GM18502 (cell line): ENCODE measurements at regions not wholly inside any gene's neighbourhood (a gene's known extent, or its start where the extent isn't known, plus 50 kb on each side); places are given as distances from the start of the nearest gene placed in this dataset.
A peak's percentile ranks its signal among the peaks of the same experiment; 100 is the strongest.
"Not testable (repeated sequence)": the region's sequence is repeated elsewhere in the genome, so short reads cannot be mapped to it uniquely, and the experiment has no call there.

Experiments
- ATAC-seq: cut with Tn5 transposase; IDR thresholded peaks from one replicate; pipeline ENCODE4 v1.9.1; 2021; ENCODE audit warnings: mild to moderate bottlenecking; ENCODE audit not compliant: unreplicated experiment, poor library complexity

GRCh38 chr3:125910851-125911250 is 58.1 kb upstream of the ROPN1B start:
- ATAC-seq, result not testable (repeated sequence)

GRCh38 chr3:125914608-125915436 is 54.2 kb upstream of the ROPN1B start:
- not testable (repeated sequence) for ATAC-seq

- not testable (repeated sequence) for ATAC-seq
These were observed 53.6 kb upstream of the ROPN1B start for GRCh38 chr3:125915437-125915787.

- peak; percentile 85 for ATAC-seq
These were observed 53.1 kb upstream of the ROPN1B start for GRCh38 chr3:125915792-125916375.

GRCh38 chr3:125916376-125916978 is 52.5 kb upstream of the ROPN1B start:
- ATAC-seq, result peak; percentile 84

- ATAC-seq, result not testable (repeated sequence)
These were observed 51.9 kb upstream of the ROPN1B start for GRCh38 chr3:125917020-125917549.

GRCh38 chr3:125918024-125918423 is 51.0 kb upstream of the ROPN1B start:
- not testable (repeated sequence) for ATAC-seq

- ATAC-seq, result not testable (repeated sequence)
These were observed 50.5 kb upstream of the ROPN1B start for GRCh38 chr3:125918451-125918850.

GRCh38 chr3:125918866-125919265 is 50.1 kb upstream of the ROPN1B start:
- ATAC-seq, result not testable (repeated sequence)
